Neural progenitor cell (in vitro differentiated cells): ENCODE measurements at regions not wholly inside any gene's neighbourhood (a gene's known extent, or its start where the extent isn't known, plus 50 kb on each side); places are given as distances from the start of the nearest gene placed in this dataset.

Experiments
- CTCF ChIP-seq: fragments of 200-600 bp; sonication (generic); IDR thresholded peaks from 2 replicates; pipeline ENCODE4 v1.5.1; 2017; ENCODE audit warnings: antibody characterized with exemption, mild to moderate bottlenecking
- EZH2 ChIP-seq: fragments of 200-600 bp; sonication (generic); IDR thresholded peaks from 2 replicates; pipeline ENCODE4 v1.6.1; 2017; ENCODE audit warnings: antibody characterized with exemption, mild to moderate bottlenecking, moderate library complexity
- EZH2phosphoT487 ChIP-seq: fragments of 200-600 bp; sonication (generic); IDR thresholded peaks from 2 replicates; pipeline ENCODE4 v1.6.1; 2017; ENCODE audit warnings: antibody characterized with exemption

- TF ChIP-seq CTCF (no peak), EZH2phosphoT487 (no peak), EZH2 (no peak)
These were observed 235.2 kb downstream of the CPXCR1 start for GRCh38 chrX:88982183-88982582.
